ENCODE measurements at regions not wholly inside any gene's neighbourhood (a gene's known extent, or its start where the extent isn't known, plus 50 kb on each side); places are given as distances from the start of the nearest gene placed in this dataset.

- DNase-seq (ENCODE audit: low read depth in 3 of 3, low spot score in 2 of 3) = no peak
These were observed 187.1 kb upstream of the BCOR start for GRCh38 chrX:40284852-40285251.

- DNase-seq (ENCODE audit: low read depth in 3 of 3, low spot score in 2 of 3) = no peak
These were observed 186.2 kb upstream of the BCOR start for GRCh38 chrX:40283981-40284380.

GRCh38 chrX:40282946-40283660 is 185.3 kb upstream of the BCOR start:
- DNase-seq (ENCODE audit: low read depth in 3 of 3, low spot score in 2 of 3) = no peak

GRCh38 chrX:40282348-40282747 is 184.6 kb upstream of the BCOR start:
- DNase-seq (ENCODE audit: low read depth in 3 of 3, low spot score in 2 of 3) = no peak

GRCh38 chrX:40281336-40282005 is 183.7 kb upstream of the BCOR start:
- DNase-seq (ENCODE audit: low read depth in 3 of 3, low spot score in 2 of 3) = no peak

GRCh38 chrX:40279762-40280161 is 182.0 kb upstream of the BCOR start:
- no peak for DNase-seq (ENCODE audit: low read depth in 3 of 3, low spot score in 2 of 3)

- no peak for DNase-seq (ENCODE audit: low read depth in 3 of 3, low spot score in 2 of 3)
These were observed 181.3 kb upstream of the BCOR start for GRCh38 chrX:40279091-40279430.

- DNase-seq (ENCODE audit: low read depth in 3 of 3, low spot score in 2 of 3) = no peak
These were observed 180.8 kb upstream of the BCOR start for GRCh38 chrX:40278340-40279090.

GRCh38 chrX:40277672-40278071 is 179.9 kb upstream of the BCOR start:
- DNase-seq (ENCODE audit: low read depth in 3 of 3, low spot score in 2 of 3) = no peak

- DNase-seq (ENCODE audit: low read depth in 3 of 3, low spot score in 2 of 3) = no peak
These were observed 175.7 kb upstream of the BCOR start for GRCh38 chrX:40273356-40274050.

GRCh38 chrX:40272776-40273175 is 175.0 kb upstream of the BCOR start:
- no peak for DNase-seq (ENCODE audit: low read depth in 3 of 3, low spot score in 2 of 3)

GRCh38 chrX:40272141-40272540 is 174.4 kb upstream of the BCOR start:
- no peak for DNase-seq (ENCODE audit: low read depth in 3 of 3, low spot score in 2 of 3)

- DNase-seq (ENCODE audit: low read depth in 3 of 3, low spot score in 2 of 3) = no peak
These were observed 170.4 kb upstream of the BCOR start for GRCh38 chrX:40268188-40268520.

GRCh38 chrX:40267334-40268187 is 169.8 kb upstream of the BCOR start:
- DNase-seq (ENCODE audit: low read depth in 3 of 3, low spot score in 2 of 3) = no peak

GRCh38 chrX:40266490-40267333 is 169.0 kb upstream of the BCOR start:
- DNase-seq (ENCODE audit: low read depth in 3 of 3, low spot score in 2 of 3) = no peak

- no peak for DNase-seq (ENCODE audit: low read depth in 3 of 3, low spot score in 2 of 3)
These were observed 168.2 kb upstream of the BCOR start for GRCh38 chrX:40265936-40266335.

- no peak for DNase-seq (ENCODE audit: low read depth in 3 of 3, low spot score in 2 of 3)
These were observed 165.3 kb upstream of the BCOR start for GRCh38 chrX:40263014-40263560.

GRCh38 chrX:40262157-40263013 is 164.6 kb upstream of the BCOR start:
- no peak for DNase-seq (ENCODE audit: low read depth in 3 of 3, low spot score in 2 of 3)

- DNase-seq (ENCODE audit: low read depth in 3 of 3, low spot score in 2 of 3) = no peak
These were observed 164.0 kb upstream of the BCOR start for GRCh38 chrX:40261833-40262156.
